SU-DHL-6 (cell line): ENCODE measurements at regions not wholly inside any gene's neighbourhood (a gene's known extent, or its start where the extent isn't known, plus 50 kb on each side); places are given as distances from the start of the nearest gene placed in this dataset.

Source experiments
- EZH2phosphoT487 ChIP-seq: fragments of 200-600 bp; sonication (generic), shearing (Covaris generic); conservative IDR thresholded peaks from 2 replicates; pipeline ENCODE4 v1.6.1; 2018; ENCODE audit warnings: mild to moderate bottlenecking, antibody characterized with exemption, low read length, moderate library complexity, mixed read lengths
- TF ChIP-seq, protein P1 (sequence below): fragments of 200-600 bp; sonication (generic); IDR thresholded peaks from one replicate; pipeline ENCODE4 v1.5.1; 2017; ENCODE audit warnings: antibody characterized with exemption, mild to moderate bottlenecking, low read length, moderate library complexity; ENCODE audit not compliant: insufficient read depth, poor library complexity, severe bottlenecking

DNA sequence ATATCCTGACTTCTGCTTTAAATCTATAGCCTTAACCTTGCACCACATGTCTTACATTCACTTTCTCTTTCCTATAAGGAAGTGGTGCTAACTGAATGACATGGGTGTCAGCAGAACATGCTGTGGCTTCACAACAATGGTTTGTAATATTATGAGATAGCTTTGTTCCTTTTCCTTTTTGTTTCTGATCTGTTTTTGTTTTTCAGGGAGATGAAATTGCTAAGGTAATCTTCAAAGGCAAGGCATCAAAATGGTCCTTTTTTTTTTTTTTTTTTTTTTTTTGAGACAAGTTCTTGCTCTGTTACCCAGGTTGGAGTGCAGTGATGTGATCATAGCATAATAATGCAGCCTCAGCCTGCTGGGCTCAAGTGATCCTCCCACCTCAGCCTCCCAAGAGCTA is 53.6 kb upstream of the RANBP6 start:
- TF ChIP-seq, protein P1, sequence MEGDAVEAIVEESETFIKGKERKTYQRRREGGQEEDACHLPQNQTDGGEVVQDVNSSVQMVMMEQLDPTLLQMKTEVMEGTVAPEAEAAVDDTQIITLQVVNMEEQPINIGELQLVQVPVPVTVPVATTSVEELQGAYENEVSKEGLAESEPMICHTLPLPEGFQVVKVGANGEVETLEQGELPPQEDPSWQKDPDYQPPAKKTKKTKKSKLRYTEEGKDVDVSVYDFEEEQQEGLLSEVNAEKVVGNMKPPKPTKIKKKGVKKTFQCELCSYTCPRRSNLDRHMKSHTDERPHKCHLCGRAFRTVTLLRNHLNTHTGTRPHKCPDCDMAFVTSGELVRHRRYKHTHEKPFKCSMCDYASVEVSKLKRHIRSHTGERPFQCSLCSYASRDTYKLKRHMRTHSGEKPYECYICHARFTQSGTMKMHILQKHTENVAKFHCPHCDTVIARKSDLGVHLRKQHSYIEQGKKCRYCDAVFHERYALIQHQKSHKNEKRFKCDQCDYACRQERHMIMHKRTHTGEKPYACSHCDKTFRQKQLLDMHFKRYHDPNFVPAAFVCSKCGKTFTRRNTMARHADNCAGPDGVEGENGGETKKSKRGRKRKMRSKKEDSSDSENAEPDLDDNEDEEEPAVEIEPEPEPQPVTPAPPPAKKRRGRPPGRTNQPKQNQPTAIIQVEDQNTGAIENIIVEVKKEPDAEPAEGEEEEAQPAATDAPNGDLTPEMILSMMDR, result no peak
- TF ChIP-seq EZH2phosphoT487, result no peak
